Heart right ventricle (tissue), 16 donors: ENCODE measurements at regions not wholly inside any gene's neighbourhood (a gene's known extent, or its start where the extent isn't known, plus 50 kb on each side); places are given as distances from the start of the nearest gene placed in this dataset.
"Not testable (repeated sequence)": the region's sequence is repeated elsewhere in the genome, so short reads cannot be mapped to it uniquely, and the experiment has no call there.

ENCODE experiments used
- ATAC-seq, 8 donors: fragments of 200-7000 bp; cut with Tn5 transposase; one replicate each; pipeline ENCODE4 v1.9.1; 2020; ENCODE audit warnings: mild to moderate bottlenecking in 8 of 8, moderate library complexity in 8 of 8, moderate number of reproducible peaks in 1 of 8
- DNase-seq, 2 donors: peaks; one replicate each; pipeline ENCODE4 v3.0.0-alpha.2; 2020
- H3K27ac ChIP-seq, 10 donors: fragments of 200-600 bp; sonication (generic) in 2 of 10; one replicate each; pipeline versions ENCODE4 v1.5.0 to v1.8.0; 2020 to 2022; ENCODE audit warnings: mild to moderate bottlenecking in 3 of 10
- H3K27me3 ChIP-seq, 7 donors: fragments of 200-600 bp; one replicate each; pipeline ENCODE4 v1.8.0; 2021 to 2022; ENCODE audit warnings: mild to moderate bottlenecking in 2 of 7
- H3K36me3 ChIP-seq, 9 donors: fragments of 200-600 bp; sonication (generic) in 1 of 9; one replicate each; pipeline versions ENCODE4 v1.5.0 to v1.8.0; 2020 to 2022; ENCODE audit warnings: mild to moderate bottlenecking in 2 of 9
- H3K4me1 ChIP-seq, 9 donors: fragments of 200-600 bp; sonication (generic) in 1 of 9; one replicate each; pipeline versions ENCODE4 v1.5.0 to v1.8.0; 2020 to 2022; ENCODE audit warnings: mild to moderate bottlenecking in 4 of 9
- H3K4me3 ChIP-seq, 10 donors: fragments of 200-600 bp; sonication (generic) in 2 of 10; one replicate each; pipeline versions ENCODE4 v1.5.0 to v1.8.0; 2020 to 2022; ENCODE audit warnings: mild to moderate bottlenecking in 7 of 10, moderate library complexity in 2 of 10
- H3K9me3 ChIP-seq, 11 donors: fragments of 200-600 bp in 10 of 11; sonication (generic) in 2 of 11; one replicate each; pipeline versions ENCODE4 v1.5.0 to v1.8.0; 2013 to 2022; ENCODE audit warnings: mild to moderate bottlenecking in 2 of 11, control low read depth in 1 of 11, moderate library complexity in 1 of 11
- CTCF ChIP-seq, 9 donors: fragments of 200-600 bp; sonication (generic) in 2 of 9; IDR thresholded peaks; one replicate each; pipeline versions ENCODE4 v1.5.0 to v1.8.0; 2021 to 2022; ENCODE audit warnings: antibody characterized with exemption in 9 of 9, mild to moderate bottlenecking in 5 of 9, moderate library complexity in 1 of 9
- WGBS, 2 donors: extraction: QIAGEN DNeasy Blood & Tissue Kit; methylation state at CpG; one replicate each; pipeline ENCODE4 v1.1.7; 2013; ENCODE audit warnings: inconsistent platforms in 1 of 2; 5-methylcytosine and 5-hydroxymethylcytosine counted together
- intact Hi-C, 10 donors: fragments of 100-400 bp; cut with DNase I; formaldehyde crosslinking; loops; one replicate each; pipeline versions ENCODE4 v1.11.1 to v1.14.2; 2022
- donor health status: Arrhythmogenic right ventricular cardiomyopathy.
- donor health status: ischemic (EF 13 %, LVEDD 7.1; RV severe dilation, severe dysfunction).
- donor health status: healthy with polysubstance abuse.
- donor health status: DM: no; HTN: yes; CAD: no.
- donor health status: DM: no; HTN: no; CAD: no.
- donor health status: ischemic (EF 25% LVEDD 6.9; RV normal size, moderate dysfunction).
- donor health status: ischemic (EF 25% LVEDD 5.7; RV mildly dilated, moderate dysfunction).
- donor health status: healthy.
- donor health status: DM: yes; HTN: yes; CAD: no.
- donor health status: Ischemic cardiomyopathy.
- donor health status: ischemic (EF 35%, LVEDD 5.7; RV mildly dilated, moderate dysfunction).
- donor health status: nonischemic (EF 11% LVEDD 7.7; RV severe dilation, severe dysfunction).
- donor health status: DM: yes; HTN: yes; CAD: no.
- donor health status: PGD.
- donor health status: ischemic (EF 29% LVEDD 5.4; RV normal size, mild dysfunction).
- donor health status: nonischemic (EF 23%, LVEDD 6.1; RV moderate dilation, normal function).

- intact Hi-C loops, H3K9me3 ChIP-seq, H3K36me3 ChIP-seq, DNase-seq, H3K27ac ChIP-seq, ATAC-seq, H3K4me3 ChIP-seq, H3K4me1 ChIP-seq: not testable (repeated sequence)
- WGBS, 2 donors = 69 to 82% methylated on average over 3 of the region's 3 CpGs
- peaks cover 0 to 11% (median 0%) of the 10 kb centered on the region in 7 donors for H3K27me3 ChIP-seq
Observed at GRCh38 chr4:9110700-9111099, 59.5 kb upstream of the FAM90A26 start.

- intact Hi-C loops, ATAC-seq, H3K4me3 ChIP-seq, H3K27ac ChIP-seq, H3K36me3 ChIP-seq, H3K4me1 ChIP-seq, H3K9me3 ChIP-seq, DNase-seq: not testable (repeated sequence)
- H3K27me3 ChIP-seq = peaks cover 0 to 16% (median 0%) of the 10 kb centered on the region in 7 donors
- peak in 6 of 9 donors; percentile 22 to 39 (median 29) for TF ChIP-seq CTCF (IDR thresholded peaks at IDR 0.05)
- WGBS, 2 donors = 12 to 35% methylated on average over 6 of the region's 6 CpGs
Observed at GRCh38 chr4:9103148-9103524, 67.1 kb upstream of the FAM90A26 start.

GRCh38 chr4:9102471-9103147, 67.6 kb upstream of the FAM90A26 start:
- 85 to 94% methylated on average over 22 of the region's 22 CpGs for WGBS, 2 donors
- DNase-seq, H3K4me3 ChIP-seq, intact Hi-C loops, ATAC-seq, H3K4me1 ChIP-seq, H3K36me3 ChIP-seq, H3K9me3 ChIP-seq, H3K27ac ChIP-seq: not testable (repeated sequence)
- peaks cover 0 to 16% (median 0%) of the 10 kb centered on the region in 7 donors for H3K27me3 ChIP-seq

GRCh38 chr4:9096330-9096729, 73.9 kb upstream of the FAM90A26 start:
- H3K27ac ChIP-seq, intact Hi-C loops, H3K4me1 ChIP-seq, H3K4me3 ChIP-seq, H3K9me3 ChIP-seq, DNase-seq, ATAC-seq, H3K36me3 ChIP-seq, H3K27me3 ChIP-seq: not testable (repeated sequence)
- 55 to 58% methylated on average over 5 of the region's 5 CpGs for WGBS, 2 donors

- H3K4me1 ChIP-seq, intact Hi-C loops, ATAC-seq, H3K4me3 ChIP-seq, H3K36me3 ChIP-seq, DNase-seq, H3K9me3 ChIP-seq, H3K27ac ChIP-seq: not testable (repeated sequence)
- 90 to 94% methylated on average over 14 to 15 of the region's 15 CpGs for WGBS, 2 donors
- peaks cover 0 to 14% (median 0%) of the 10 kb centered on the region in 7 donors for H3K27me3 ChIP-seq
Observed at GRCh38 chr4:9078796-9079195, 91.4 kb upstream of the FAM90A26 start.

- WGBS, 2 donors = 61 to 76% methylated on average over 3 of the region's 3 CpGs
Observed at GRCh38 chr4:9076974-9077373, 93.2 kb upstream of the FAM90A26 start.

GRCh38 chr4:9076486-9076885, 93.7 kb upstream of the FAM90A26 start:
- H3K4me1 ChIP-seq, H3K9me3 ChIP-seq, H3K4me3 ChIP-seq, H3K36me3 ChIP-seq, H3K27ac ChIP-seq, DNase-seq, ATAC-seq, intact Hi-C loops: not testable (repeated sequence)
- WGBS, 2 donors = 81 to 88% methylated on average over 1 to 2 of the region's 2 CpGs
- peaks cover 0 to 14% (median 0%) of the 10 kb centered on the region in 7 donors for H3K27me3 ChIP-seq

More at GRCh38 chr4:9076974-9077373, 93.2 kb upstream of the FAM90A26 start:
- H3K27ac ChIP-seq, H3K4me1 ChIP-seq, H3K36me3 ChIP-seq, H3K4me3 ChIP-seq, DNase-seq, intact Hi-C loops, ATAC-seq, H3K9me3 ChIP-seq: not testable (repeated sequence)
- H3K27me3 ChIP-seq = peaks cover 0 to 14% (median 0%) of the 10 kb centered on the region in 7 donors

GRCh38 chr4:9073371-9073770, 96.8 kb upstream of the FAM90A26 start:
- DNase-seq, ATAC-seq, H3K36me3 ChIP-seq, H3K27ac ChIP-seq, H3K4me3 ChIP-seq, H3K9me3 ChIP-seq, H3K4me1 ChIP-seq, intact Hi-C loops: not testable (repeated sequence)
- H3K27me3 ChIP-seq = peaks cover 0 to 14% (median 0%) of the 10 kb centered on the region in 7 donors
- 71 to 75% methylated on average over 6 of the region's 6 CpGs for whole genome bisulfite sequencing, 2 donors

GRCh38 chr4:9072521-9073220, 97.5 kb upstream of the FAM90A26 start:
- H3K9me3 ChIP-seq, H3K4me1 ChIP-seq, DNase-seq, H3K36me3 ChIP-seq, H3K27ac ChIP-seq, H3K4me3 ChIP-seq, intact Hi-C loops, ATAC-seq: not testable (repeated sequence)
- 50 to 53% methylated on average over 11 to 13 of the region's 14 CpGs for WGBS, 2 donors
- peaks cover 0 to 14% (median 0%) of the 10 kb centered on the region in 7 donors for H3K27me3 ChIP-seq

- H3K36me3 ChIP-seq, H3K27me3 ChIP-seq, H3K27ac ChIP-seq, intact Hi-C loops, DNase-seq, H3K4me1 ChIP-seq, H3K4me3 ChIP-seq, ATAC-seq: not testable (repeated sequence)
- WGBS, 2 donors = 90 to 98% methylated on average over 2 of the region's 2 CpGs
- peaks cover 0 to 26% (median 0%) of the 10 kb centered on the region in 11 donors for H3K9me3 ChIP-seq
Observed at GRCh38 chr4:9067923-9068322, 102.3 kb upstream of the FAM90A26 start.
